Activated naive CD4-positive, alpha-beta T cell treated with Interleukin-2 at 50 U/mL for 16 hours (primary cell): ENCODE measurements at regions not wholly inside any gene's neighbourhood (a gene's known extent, or its start where the extent isn't known, plus 50 kb on each side); places are given as distances from the start of the nearest gene placed in this dataset.

Experiments
- DNase-seq: peaks from one replicate; pipeline ENCODE4 v3.0.0-alpha.2; 2020

GRCh38 chr2:16178551-16179130 lies 238.3 kb downstream of the MYCN start:
- no peak for DNase-seq

DNA sequence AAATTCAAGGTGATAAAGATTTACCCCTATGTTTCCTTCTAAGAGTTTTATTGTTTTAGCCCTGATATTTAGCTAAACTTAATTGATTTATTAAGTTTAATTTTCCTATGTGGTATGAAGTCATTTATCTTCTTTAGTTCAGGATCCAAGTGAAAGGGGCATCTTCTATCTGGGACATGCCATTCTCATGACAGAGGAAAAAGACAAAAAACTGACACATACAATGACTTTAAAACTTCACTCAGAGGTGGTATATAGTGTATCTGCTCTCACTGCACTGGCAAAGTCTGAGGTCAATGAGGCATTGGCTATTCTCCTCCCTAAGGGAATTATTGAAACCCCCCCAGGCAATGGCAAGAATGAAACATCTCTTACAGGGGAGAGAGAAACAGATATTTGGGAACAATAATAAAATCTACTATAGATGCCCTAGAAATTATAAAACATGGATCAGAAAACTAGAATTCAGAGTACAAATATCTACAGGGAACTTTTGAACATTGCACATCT lies 237.4 kb downstream of the MYCN start:
- DNase-seq = no peak

DNA sequence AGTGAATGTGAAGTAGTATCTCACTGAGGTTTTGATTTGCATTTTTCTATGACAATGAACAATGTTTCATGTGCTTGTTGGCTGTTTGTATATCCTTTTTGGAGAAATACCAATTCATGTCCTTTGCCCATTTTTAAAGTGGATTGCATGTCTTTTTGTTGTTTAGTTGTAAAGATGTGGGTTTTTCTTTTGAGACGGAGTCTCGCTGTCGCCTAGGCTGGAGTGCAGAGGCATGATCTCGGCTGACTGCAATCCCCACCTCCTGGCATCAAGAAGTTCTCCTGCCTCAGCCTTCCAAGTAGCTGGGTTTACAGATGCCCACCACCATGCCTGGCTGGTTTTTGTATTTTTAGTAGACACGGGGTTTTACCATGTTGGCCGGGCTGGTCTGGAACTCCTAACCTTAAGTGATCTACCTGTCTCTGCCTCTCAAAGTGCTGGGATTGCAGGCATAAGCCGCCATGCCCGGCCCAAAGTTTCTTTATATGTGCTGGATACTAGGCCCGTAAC lies 236.7 kb downstream of the MYCN start:
- DNase-seq = no peak

DNA sequence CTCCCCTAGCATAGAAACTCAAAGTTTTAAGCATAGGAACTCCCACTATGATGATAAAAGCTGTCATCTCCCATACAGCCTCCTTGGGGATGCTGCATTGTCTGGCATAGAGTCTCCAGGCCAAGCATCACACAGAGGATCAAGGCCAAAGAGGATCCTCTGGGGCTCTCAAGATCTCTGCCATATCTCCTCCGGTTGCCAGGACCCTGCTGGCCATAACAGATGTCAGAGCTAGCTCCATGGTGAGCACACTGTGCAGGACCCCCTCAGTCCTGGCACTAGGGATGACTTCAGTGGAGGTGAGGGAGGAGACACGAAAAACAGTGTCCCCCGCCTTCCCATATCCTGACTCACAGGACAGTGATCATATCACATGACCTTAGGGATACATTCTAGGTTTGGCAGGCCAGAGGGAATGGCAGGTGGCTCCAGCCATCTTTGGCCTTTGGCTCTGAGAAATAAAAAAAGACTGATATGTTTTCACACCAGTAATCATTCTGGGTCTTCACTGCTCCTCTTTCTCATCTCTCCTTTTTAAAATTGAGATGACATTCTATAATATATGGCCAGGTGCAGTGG lies 235.0 kb downstream of the MYCN start:
- DNase-seq = no peak

DNA sequence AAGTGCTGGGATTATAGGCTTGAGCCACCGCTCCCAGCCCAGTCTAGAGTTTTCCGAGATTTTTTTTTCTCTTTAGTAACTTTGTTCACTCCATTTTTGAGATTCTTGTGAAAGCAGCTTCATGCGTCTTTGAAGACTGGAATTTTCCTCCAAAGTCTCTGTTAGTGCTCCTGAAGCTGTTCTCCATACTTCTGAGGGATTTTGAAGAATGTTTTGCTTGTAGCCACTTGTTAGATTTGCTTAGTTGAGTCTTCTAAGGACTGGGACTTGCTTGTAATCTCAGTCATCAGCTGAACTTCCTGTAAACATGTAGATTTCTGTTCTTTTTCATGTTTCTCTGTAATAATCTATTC lies 234.3 kb downstream of the MYCN start:
- no peak for DNase-seq

- DNase-seq = no peak
Measured at GRCh38 chr2:16173893-16174692, 233.7 kb downstream of the MYCN start.

DNA sequence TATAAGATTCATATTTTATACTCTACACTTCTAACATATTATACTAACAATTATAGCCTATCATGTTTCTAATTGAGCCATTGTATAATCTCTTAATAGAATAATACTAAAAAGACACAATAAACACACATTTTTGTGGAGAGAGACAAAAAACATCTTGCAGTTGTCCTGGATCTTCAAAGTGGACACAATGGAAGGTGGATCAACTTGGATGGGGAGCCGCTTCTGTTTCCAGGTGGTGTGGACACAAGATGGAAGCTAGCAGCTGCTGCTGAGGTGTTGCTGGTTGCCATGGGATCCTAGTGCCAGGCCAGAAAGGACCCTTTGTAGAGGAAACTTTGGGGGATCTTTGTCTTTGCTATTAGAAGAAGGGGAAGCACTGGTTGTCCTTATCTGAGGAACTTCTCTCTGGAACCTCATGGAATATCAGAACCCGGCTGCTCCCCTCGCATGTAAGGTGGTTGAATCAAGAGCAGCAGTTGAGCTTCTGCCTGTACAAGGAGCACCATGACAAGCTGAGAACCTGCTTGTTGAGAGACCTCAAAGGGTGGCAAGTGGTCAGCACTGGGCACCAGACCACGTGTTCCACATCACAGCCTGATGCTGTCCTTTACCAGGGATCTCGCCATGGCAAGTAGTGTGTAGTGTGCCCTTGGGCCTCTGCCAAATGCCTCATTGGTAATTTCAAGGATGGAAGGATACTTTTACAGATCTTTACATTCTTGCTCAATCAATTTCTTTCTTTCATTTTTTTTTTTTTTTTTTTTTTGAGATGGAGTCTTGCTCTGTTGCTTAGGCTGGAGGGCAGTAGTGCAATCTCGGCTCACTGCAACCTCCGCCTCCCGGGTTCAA lies 232.2 kb downstream of the MYCN start:
- no peak for DNase-seq

- DNase-seq = no peak
Measured at GRCh38 chr2:16171425-16171920, 231.1 kb downstream of the MYCN start.

DNA sequence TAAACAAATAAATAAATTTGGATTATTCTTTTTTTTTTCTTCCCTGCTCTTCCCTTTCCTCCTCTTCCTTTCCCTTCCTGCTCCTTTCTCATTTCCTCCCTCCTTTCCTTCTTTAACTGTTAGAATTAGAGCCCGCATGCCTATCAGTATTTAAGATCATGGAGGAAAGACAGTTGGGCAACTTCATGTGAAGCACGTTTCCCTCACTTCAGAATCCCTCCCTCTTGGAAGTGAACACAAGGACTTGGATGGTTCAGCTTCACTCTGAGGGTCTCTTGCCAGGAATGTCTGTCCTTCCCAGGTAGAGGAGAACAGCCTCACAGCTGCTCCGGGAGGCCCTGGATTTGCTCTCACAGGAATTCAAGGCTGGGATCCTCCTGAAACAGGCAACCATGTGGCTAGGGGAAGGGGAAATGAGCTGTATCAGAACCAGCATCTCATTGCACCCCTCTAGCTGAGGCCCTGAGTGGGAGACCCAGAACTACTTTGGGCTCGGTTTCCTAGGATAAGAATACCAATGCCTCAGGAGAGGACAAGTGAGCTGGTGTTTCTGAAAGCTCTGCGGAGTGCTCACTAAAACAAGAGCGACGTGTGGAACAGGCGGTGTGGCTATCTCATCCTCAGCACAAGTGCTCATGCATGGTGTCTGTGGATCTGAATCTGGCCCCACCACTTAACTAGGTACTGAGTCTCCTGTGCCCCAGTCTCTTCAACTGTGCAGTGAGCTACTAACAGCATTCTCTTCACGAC lies 230.5 kb downstream of the MYCN start:
- DNase-seq = no peak

GRCh38 chr2:16169381-16169960 lies 229.1 kb downstream of the MYCN start:
- DNase-seq = no peak

DNA sequence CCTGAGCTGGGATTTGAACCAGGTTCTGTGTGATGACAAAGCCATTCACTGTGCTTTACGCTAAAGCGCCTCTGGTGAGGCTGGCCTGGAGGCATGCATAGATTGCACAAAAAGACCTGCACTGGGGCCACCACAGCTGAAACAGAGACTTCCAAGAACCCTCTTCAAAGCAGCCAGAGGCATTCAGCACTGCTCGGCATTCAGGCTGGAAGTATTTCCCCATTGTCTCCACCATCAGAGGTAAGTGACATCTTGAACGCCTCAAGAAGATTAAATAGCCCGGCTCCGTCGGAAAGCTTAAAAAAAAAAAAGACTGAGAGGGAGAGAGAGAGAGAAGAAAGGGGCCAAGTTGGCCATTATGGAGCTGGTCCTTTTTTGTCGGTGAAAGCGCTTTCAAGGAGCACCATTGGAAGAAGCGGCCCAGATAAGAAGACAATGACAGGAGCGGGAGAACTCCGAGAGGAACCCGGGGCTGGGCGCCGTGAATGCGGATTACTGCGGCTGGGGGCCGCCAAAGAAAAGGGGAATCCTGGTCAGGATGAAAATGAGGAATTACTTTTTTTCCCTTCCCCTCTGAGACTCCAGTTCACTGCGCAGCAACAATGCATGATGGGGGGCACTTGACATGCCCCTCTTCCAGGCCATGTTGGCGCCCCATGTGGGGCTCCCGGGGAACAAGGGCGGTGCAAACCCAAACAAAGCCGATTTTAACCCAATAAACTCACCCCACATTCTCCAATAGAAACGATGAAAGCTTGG lies 228.3 kb downstream of the MYCN start:
- DNase-seq = no peak

- DNase-seq = no peak
Measured at GRCh38 chr2:16167870-16168426, 227.6 kb downstream of the MYCN start.

DNA sequence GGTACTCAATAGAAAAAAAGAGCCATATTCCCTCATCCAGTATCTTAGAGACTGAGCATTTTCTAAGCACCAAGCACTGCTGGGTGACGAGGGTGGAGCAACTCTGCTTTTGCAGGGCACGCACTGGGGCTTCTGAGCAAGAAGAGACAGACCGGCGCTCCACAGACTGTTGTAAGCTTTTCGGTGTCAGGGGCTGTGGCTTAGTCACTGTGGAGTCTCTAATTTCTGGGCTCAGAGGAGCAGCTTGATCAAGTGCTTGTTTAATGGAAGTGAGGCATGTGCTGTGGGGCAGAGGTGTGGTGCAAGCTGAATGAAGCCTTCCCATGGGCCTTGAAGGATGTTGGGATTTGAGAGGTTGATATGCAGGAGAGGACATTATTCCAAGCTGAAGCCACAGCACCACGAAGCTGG lies 227.1 kb downstream of the MYCN start:
- no peak for DNase-seq

DNA sequence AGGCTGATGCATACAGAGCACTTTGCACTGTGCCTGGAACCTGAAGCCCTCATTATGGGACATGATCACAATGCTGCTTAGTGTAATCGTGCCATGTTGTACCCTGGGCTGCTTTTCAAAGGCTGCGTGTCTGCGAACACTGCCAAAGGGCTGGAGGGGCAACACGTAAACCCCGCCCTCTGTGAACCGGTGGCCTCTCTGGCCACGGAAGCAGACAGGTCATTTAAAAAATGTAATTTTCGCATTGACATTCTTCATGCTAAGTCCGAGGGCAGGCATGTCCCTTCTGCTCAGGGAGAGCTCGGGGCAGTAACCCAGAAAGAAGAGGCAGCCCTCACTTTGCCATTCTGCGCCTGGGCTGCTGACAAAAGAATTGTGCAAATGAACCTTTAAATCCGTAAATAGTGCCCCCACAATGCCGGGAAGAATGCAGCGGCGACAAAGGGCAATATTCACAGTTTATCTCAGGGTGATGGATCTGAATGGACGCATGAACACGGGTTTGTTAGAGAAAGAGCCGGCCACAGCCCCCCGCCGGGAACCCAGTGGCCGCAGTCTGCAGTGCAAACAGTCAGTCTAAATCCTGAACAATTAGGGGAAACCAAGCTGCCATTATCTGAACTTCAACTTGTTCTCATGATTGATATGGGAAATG lies 226.1 kb downstream of the MYCN start:
- no peak for DNase-seq

DNA sequence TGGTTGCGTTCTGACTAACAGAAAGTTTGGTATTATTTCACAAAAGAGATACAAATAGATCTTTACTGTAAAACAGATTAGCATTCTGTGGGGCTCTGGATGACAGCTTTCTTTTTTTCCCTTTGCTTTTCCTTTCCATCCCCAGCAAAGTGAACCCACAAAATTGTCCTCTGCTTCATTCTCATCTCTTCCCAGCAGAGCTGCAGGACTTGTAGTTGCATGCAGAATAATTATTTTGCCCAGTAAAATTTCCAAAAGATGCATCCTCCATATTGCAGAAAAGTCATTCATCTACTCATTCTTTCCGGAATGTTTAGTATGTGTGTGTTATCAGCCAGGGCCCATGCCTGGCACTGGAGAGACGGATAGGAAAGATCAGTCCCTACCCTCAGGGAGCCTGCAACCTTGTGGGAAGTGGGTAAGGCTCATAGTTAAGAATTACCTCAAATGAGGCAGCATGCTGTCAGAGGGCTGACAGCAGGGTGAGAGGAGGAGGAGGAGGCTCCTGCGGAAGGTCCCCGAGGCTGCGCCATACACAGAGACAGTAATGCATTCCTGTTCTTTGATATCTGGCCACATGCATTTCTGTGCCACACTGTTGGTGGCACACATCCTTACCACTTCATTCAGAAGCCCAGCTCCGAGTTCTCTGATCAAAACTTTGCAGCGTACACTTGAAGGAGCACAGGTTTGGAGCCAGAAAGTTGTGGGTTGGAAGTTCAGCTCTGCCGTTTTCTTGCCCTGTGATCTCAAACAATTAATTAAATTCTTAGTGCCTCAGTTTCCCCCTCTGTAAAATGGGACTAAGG lies 225.4 kb downstream of the MYCN start:
- DNase-seq = no peak

GRCh38 chr2:16162491-16163040 lies 222.2 kb downstream of the MYCN start:
- DNase-seq = no peak

- no peak for DNase-seq
Measured at GRCh38 chr2:16161768-16162490, 221.6 kb downstream of the MYCN start.

GRCh38 chr2:16161085-16161565 lies 220.8 kb downstream of the MYCN start:
- DNase-seq = no peak
